H9 (cell line): ENCODE measurements at regions not wholly inside any gene's neighbourhood (a gene's known extent, or its start where the extent isn't known, plus 50 kb on each side); places are given as distances from the start of the nearest gene placed in this dataset.

Experiments
- DNase-seq: peaks from one replicate; pipeline ENCODE4 v3.0.0-alpha.2; 2017
- H2AFZ ChIP-seq: one replicate; pipeline ENCODE4 v1.6.1; 2013; ENCODE audit warnings: mild to moderate bottlenecking, low read length, control low read depth, moderate library complexity
- H2AK5ac ChIP-seq: 2 replicates; pipeline ENCODE4 v1.6.1; 2013; ENCODE audit warnings: low read length, control low read depth, mixed read lengths; ENCODE audit not compliant: insufficient read length
- H2BK120ac ChIP-seq: one replicate; pipeline ENCODE4 v1.6.1; 2013; ENCODE audit warnings: low read depth, mild to moderate bottlenecking, low read length, control low read depth, inconsistent platforms; ENCODE audit not compliant: poor library complexity, severe bottlenecking
- H2BK12ac ChIP-seq: 2 replicates; pipeline ENCODE4 v1.6.1; 2013; ENCODE audit warnings: low read length, control low read depth, mixed read lengths, low read depth; ENCODE audit not compliant: insufficient read length
- H2BK15ac ChIP-seq: 2 replicates; pipeline ENCODE4 v1.6.1; 2013; ENCODE audit warnings: low read depth, low read length, control low read depth
- H2BK20ac ChIP-seq: one replicate; pipeline ENCODE4 v1.6.1; 2013; ENCODE audit warnings: low read depth, mild to moderate bottlenecking, low read length, control low read depth, inconsistent platforms; ENCODE audit not compliant: poor library complexity, severe bottlenecking
- H2BK5ac ChIP-seq: 2 replicates; pipeline ENCODE4 v1.6.1; 2013; ENCODE audit warnings: low read length, control low read depth, mixed read lengths; ENCODE audit not compliant: insufficient read length
- H3K14ac ChIP-seq: 2 replicates; pipeline ENCODE4 v1.6.1; 2013; ENCODE audit warnings: low read length, control low read depth; ENCODE audit not compliant: insufficient read depth
- H3K18ac ChIP-seq: 2 replicates; pipeline ENCODE4 v1.6.1; 2013; ENCODE audit warnings: low read depth, mild to moderate bottlenecking, mixed read lengths, low read length, control low read depth; ENCODE audit not compliant: insufficient read length
- H3K23ac ChIP-seq: 2 replicates; pipeline ENCODE4 v1.6.1; 2013; ENCODE audit warnings: low read length, control low read depth, mixed read lengths, low read depth; ENCODE audit not compliant: insufficient read length
- H3K23me2 ChIP-seq: 2 replicates; pipeline ENCODE4 v1.6.1; 2013; ENCODE audit warnings: low read depth, mild to moderate bottlenecking, mixed read lengths, low read length, control low read depth; ENCODE audit not compliant: insufficient read length, poor library complexity, severe bottlenecking
- H3K27ac ChIP-seq: 2 replicates; pipeline ENCODE4 v1.5.1; 2013; ENCODE audit warnings: low read length, control low read depth, mixed read lengths, low read depth; ENCODE audit not compliant: insufficient read length
- H3K27me3 ChIP-seq: 2 replicates; pipeline ENCODE4 v1.6.1; 2013; ENCODE audit warnings: low read length, control low read depth, inconsistent platforms; ENCODE audit not compliant: insufficient read depth
- H3K4ac ChIP-seq: 2 replicates; pipeline ENCODE4 v1.6.1; 2013; ENCODE audit warnings: low read depth, mild to moderate bottlenecking, control low read depth, inconsistent platforms, low read length, moderate library complexity
- H3K4me1 ChIP-seq: 2 replicates; pipeline ENCODE4 v1.6.1; 2013; ENCODE audit warnings: low read length, control low read depth, inconsistent platforms; ENCODE audit not compliant: insufficient read depth
- H3K4me2 ChIP-seq: 2 replicates; pipeline ENCODE4 v1.6.1; 2013; ENCODE audit warnings: low read length, control low read depth, mixed read lengths; ENCODE audit not compliant: insufficient read length, insufficient read depth
- H3K56ac ChIP-seq: 2 replicates; pipeline ENCODE4 v1.6.1; 2013; ENCODE audit warnings: low read depth, mild to moderate bottlenecking, mixed read lengths, low read length, control low read depth; ENCODE audit not compliant: insufficient read length
- H3K79me1 ChIP-seq: 2 replicates; pipeline ENCODE4 v1.6.1; 2013; ENCODE audit warnings: low read depth, mild to moderate bottlenecking, moderate library complexity, low read length, control low read depth, inconsistent platforms; ENCODE audit not compliant: insufficient read depth, poor library complexity, severe bottlenecking
- H3K79me2 ChIP-seq: 2 replicates; pipeline ENCODE4 v1.6.1; 2013; ENCODE audit warnings: low read length, control low read depth, inconsistent platforms; ENCODE audit not compliant: insufficient read depth
- H3K9ac ChIP-seq: 2 replicates; pipeline ENCODE4 v1.6.1; 2013; ENCODE audit warnings: low read length, control low read depth, mixed read lengths; ENCODE audit not compliant: insufficient read length; ENCODE audit errors: extremely low read depth
- H3K9me3 ChIP-seq: one replicate; pipeline ENCODE4 v1.6.1; 2013; ENCODE audit warnings: low read depth, low read length, inconsistent platforms; ENCODE audit not compliant: control insufficient read depth
- H3T11ph ChIP-seq: one replicate; pipeline ENCODE4 v1.6.1; 2013; ENCODE audit warnings: mild to moderate bottlenecking, low read length, control low read depth, inconsistent platforms
- H4K20me1 ChIP-seq: one replicate; pipeline ENCODE4 v1.6.1; 2013; ENCODE audit not compliant: control insufficient read depth, insufficient read length, insufficient read depth
- H4K5ac ChIP-seq: 2 replicates; pipeline ENCODE4 v1.6.1; 2013; ENCODE audit warnings: low read depth, mild to moderate bottlenecking, mixed read lengths, low read length, control low read depth; ENCODE audit not compliant: insufficient read length
- H4K8ac ChIP-seq: replicated peaks from 2 replicates; pipeline ENCODE4 v1.6.1; 2013; ENCODE audit warnings: low read length, control low read depth, mixed read lengths, low read depth; ENCODE audit not compliant: insufficient read length
- H4K91ac ChIP-seq: 2 replicates; pipeline ENCODE4 v1.6.1; 2013; ENCODE audit warnings: low read depth, mild to moderate bottlenecking, moderate library complexity, mixed read lengths, low read length, control low read depth; ENCODE audit not compliant: insufficient read length
- H3K27ac Mint-ChIP-seq, 3 experiments: 2 replicates in 2 of 3; 3 replicates in 1 of 3; pipeline ENCODE4 v1.8.0; 2020 to 2021; ENCODE audit warnings: mixed read lengths in 3 of 3, mild to moderate bottlenecking in 1 of 3, moderate library complexity in 1 of 3
- H3K27me3 Mint-ChIP-seq: 2 replicates; pipeline ENCODE4 v1.8.0; 2021; ENCODE audit warnings: low read depth, mild to moderate bottlenecking, moderate library complexity, mixed read lengths
- H3K36me3 Mint-ChIP-seq, 3 experiments: 2 replicates in 2 of 3; 3 replicates in 1 of 3; pipeline ENCODE4 v1.8.0; 2020 to 2021; ENCODE audit warnings: low read depth in 3 of 3, mixed read lengths in 3 of 3; ENCODE audit not compliant: insufficient read depth in 1 of 3
- H3K4me1 Mint-ChIP-seq, 2 experiments: 2 replicates each; pipeline ENCODE4 v1.8.0; 2020; ENCODE audit warnings: mixed read lengths in 2 of 2
- H3K4me3 Mint-ChIP-seq, 2 experiments: 2 replicates in 1 of 2; 3 replicates in 1 of 2; pipeline ENCODE4 v1.8.0; 2020 to 2021; ENCODE audit warnings: mild to moderate bottlenecking in 2 of 2, mixed read lengths in 2 of 2, moderate library complexity in 1 of 2
- H3K9me3 Mint-ChIP-seq, 2 experiments: 2 replicates in 1 of 2; 3 replicates in 1 of 2; pipeline ENCODE4 v1.8.0; 2020; ENCODE audit warnings: mild to moderate bottlenecking in 2 of 2, mixed read lengths in 2 of 2, moderate library complexity in 1 of 2
- CTCF ChIP-seq: fragments of 200-600 bp; sonication (generic); conservative IDR thresholded peaks from 3 replicates; pipeline ENCODE4 v1.8.0; 2021; ENCODE audit warnings: antibody characterized with exemption, mild to moderate bottlenecking
- WGBS: extraction: QIAGEN DNeasy Blood & Tissue Kit; methylation state at CpG from one replicate; pipeline ENCODE4 v1.1.7; 2013; ENCODE audit warnings: missing lambda C conversion rate, low lambda C conversion rate, mixed read lengths; ENCODE audit not compliant: insufficient read length; ENCODE audit errors: extremely low coverage; 5-methylcytosine and 5-hydroxymethylcytosine counted together

- Mint-ChIP-seq H3K36me3 (no peaks in the 10 kb centered on the region), H3K9me3 (no peaks in the 10 kb centered on the region), H3K4me1 (peaks cover 18 to 20% of the 10 kb centered on the region in 2 experiments), H3K4me3 (no peak overlapping the region), H3K27ac (no peak overlapping the region), H3K27me3 (peaks cover 8% of the 10 kb centered on the region; the same call in 1 of the 2 replicates)
- H2AK5ac ChIP-seq, result no peak overlapping the region
- no peaks in the 10 kb centered on the region for H3K79me1 ChIP-seq
- no peak overlapping the region for H4K91ac ChIP-seq
- H3K79me2 ChIP-seq, result no peaks in the 10 kb centered on the region
- no peak overlapping the region for H3K23ac ChIP-seq
- H4K5ac ChIP-seq, result no peak overlapping the region
- no peak overlapping the region for H3K18ac ChIP-seq
- H2BK20ac ChIP-seq, result no peak overlapping the region
- H3K4me2 ChIP-seq, result no peak overlapping the region
- H3K9ac ChIP-seq, result no peak overlapping the region
- H3K27me3 ChIP-seq, result no peaks in the 10 kb centered on the region
- H3K27ac ChIP-seq, result no peak overlapping the region
- H2BK15ac ChIP-seq, result no peak overlapping the region
- H2AFZ ChIP-seq, result no peak overlapping the region
- DNase-seq, result peak; percentile 57
- peak; percentile 87 for TF ChIP-seq CTCF
- no CpG with 5 or more reads among the region's 2 CpGs for WGBS
- H4K8ac ChIP-seq, result no peak overlapping the region
- H3K56ac ChIP-seq, result no peak overlapping the region
- no peak overlapping the region for H3K14ac ChIP-seq
- H3K4me1 ChIP-seq, result no peaks in the 10 kb centered on the region
- H4K20me1 ChIP-seq, result no peaks in the 10 kb centered on the region
- no peaks in the 10 kb centered on the region for H3K23me2 ChIP-seq
- no peak overlapping the region for H2BK5ac ChIP-seq
- H3K9me3 ChIP-seq, result no peaks in the 10 kb centered on the region
- H2BK12ac ChIP-seq, result no peak overlapping the region
- no peak overlapping the region for H2BK120ac ChIP-seq
- H3K4ac ChIP-seq, result no peak overlapping the region
- no peak overlapping the region for H3T11ph ChIP-seq
These were observed 52.0 kb upstream of the ELF5 start for GRCh38 chr11:34565417-34566207.
